T-cell (primary cell): ENCODE measurements at regions not wholly inside any gene's neighbourhood (a gene's known extent, or its start where the extent isn't known, plus 50 kb on each side); places are given as distances from the start of the nearest gene placed in this dataset.
A peak's percentile ranks its signal among the peaks of the same experiment; 100 is the strongest.

Experiments
- ATAC-seq, 4 experiments: fragments of 200-7000 bp in 3 of 4; fragments of 150-1000 bp in 1 of 4; cut with Tn5 transposase; replicated peaks in 1 of 4; 1 replicate in 3 of 4; 2 replicates in 1 of 4; pipeline ENCODE4 v1.10.0; 2021; ENCODE audit warnings: moderate library complexity in 3 of 4, mild to moderate bottlenecking in 2 of 4, moderate number of reproducible peaks in 1 of 4
- CTCF ChIA-PET, 2 donors: fragments of 300-600 bp; sonication (Branson Sonifier 250); formaldehyde crosslinking; loops; one replicate each; lab custom pipeline; 2022; ENCODE audit warnings: antibody characterized with exemption in 2 of 2; lab: Charles Lee
- POLR2A ChIA-PET, 2 donors: fragments of 300-600 bp; sonication (Branson Sonifier 250); formaldehyde crosslinking; loops; one replicate each; lab custom pipeline; 2022; ENCODE audit warnings: antibody characterized with exemption in 2 of 2; lab: Charles Lee
- DNase-seq, 35 experiments: peaks; one replicate each; pipeline versions ENCODE4 v3.0.0 to v3.0.0-alpha.2; 2013 to 2023
- H3K27ac ChIP-seq: one replicate; pipeline ENCODE4 v1.5.1; 2013; ENCODE audit warnings: low read length
- H3K27me3 ChIP-seq, 2 experiments: replicated peaks in 1 of 2; 1 replicate in 1 of 2; 2 replicates in 1 of 2; pipeline versions ENCODE4 v1.6.1 to v1.7.0; 2013; ENCODE audit warnings: low read length in 1 of 2, mixed read lengths in 1 of 2; ENCODE audit not compliant: control insufficient read depth in 2 of 2, insufficient read depth in 2 of 2; ENCODE audit errors: extremely low read depth in 1 of 2
- H3K36me3 ChIP-seq, 2 donors: 1 replicate in 1 of 2; 2 replicates in 1 of 2; pipeline versions ENCODE4 v1.6.1 to v1.7.0; 2013; ENCODE audit warnings: low read length in 1 of 2; ENCODE audit not compliant: control insufficient read depth in 2 of 2, insufficient read depth in 1 of 2; ENCODE audit errors: extremely low read depth in 1 of 2
- H3K4me1 ChIP-seq, 2 experiments: 1 replicate in 1 of 2; 2 replicates in 1 of 2; pipeline versions ENCODE4 v1.6.1 to v1.7.0; 2013; ENCODE audit warnings: low read length in 2 of 2, mixed read lengths in 1 of 2; ENCODE audit not compliant: insufficient read depth in 2 of 2, control insufficient read depth in 1 of 2; ENCODE audit errors: extremely low read depth in 1 of 2
- H3K4me3 ChIP-seq, 2 donors: 1 replicate in 1 of 2; 2 replicates in 1 of 2; pipeline versions ENCODE4 v1.5.1 to v1.7.0; 2013; ENCODE audit warnings: mild to moderate bottlenecking in 2 of 2, low read length in 1 of 2, moderate library complexity in 1 of 2; ENCODE audit not compliant: control insufficient read depth in 1 of 2; ENCODE audit errors: extremely low read depth in 1 of 2
- H3K9me3 ChIP-seq: 2 replicates; pipeline ENCODE4 v1.7.0; 2013
- H3K27ac Mint-ChIP-seq, 2 donors: one replicate each; pipeline ENCODE4 v1.8.0; 2020 to 2021; ENCODE audit warnings: mild to moderate bottlenecking in 2 of 2, mixed read lengths in 2 of 2
- H3K27me3 Mint-ChIP-seq, 2 donors: one replicate each; pipeline ENCODE4 v1.8.0; 2021 to 2022; ENCODE audit warnings: mixed read lengths in 2 of 2
- H3K36me3 Mint-ChIP-seq: one replicate; pipeline ENCODE4 v1.8.0; 2021; ENCODE audit warnings: mixed read lengths
- H3K4me1 Mint-ChIP-seq, 3 donors: one replicate each; pipeline ENCODE4 v1.8.0; 2020 to 2022; ENCODE audit warnings: mixed read lengths in 3 of 3, mild to moderate bottlenecking in 1 of 3
- H3K4me3 Mint-ChIP-seq, 3 donors: one replicate each; pipeline ENCODE4 v1.8.0; 2020 to 2022; ENCODE audit warnings: mild to moderate bottlenecking in 3 of 3, mixed read lengths in 3 of 3, moderate library complexity in 3 of 3
- H3K9me3 Mint-ChIP-seq, 3 donors: one replicate each; pipeline ENCODE4 v1.8.0; 2020 to 2022; ENCODE audit warnings: mixed read lengths in 3 of 3
- WGBS: methylation state at CpG from one replicate; pipeline ENCODE4 v1.1.5; 2013; ENCODE audit warnings: missing lambda C conversion rate; ENCODE audit not compliant: insufficient coverage; 5-methylcytosine and 5-hydroxymethylcytosine counted together

GRCh38 chr2:147464737-147465357 lies 380.0 kb upstream of the ACVR2A start:
- DNase-seq (no peak), ATAC-seq (no peak)
- Histone ChIP-seq H3K4me3 (no peak overlapping the region), H3K4me1 (no peaks in the 10 kb centered on the region), H3K27me3 (no peaks in the 10 kb centered on the region), H3K9me3 (no peaks in the 10 kb centered on the region), H3K36me3 (no peaks in the 10 kb centered on the region), H3K27ac (no peak overlapping the region)
- ChIA-PET CTCF (no interaction called here), POLR2A (no interaction called here)
- H3K27me3 Mint-ChIP-seq = no peaks in the 10 kb centered on the region
- H3K4me1 Mint-ChIP-seq = no peaks in the 10 kb centered on the region
- no CpG with 5 or more reads among the region's 3 CpGs for WGBS
- no peak overlapping the region for H3K4me3 Mint-ChIP-seq
- H3K27ac Mint-ChIP-seq = no peak overlapping the region
- no peaks in the 10 kb centered on the region for H3K36me3 Mint-ChIP-seq
- no peaks in the 10 kb centered on the region for H3K9me3 Mint-ChIP-seq

- H3K27me3 ChIP-seq = no peaks in the 10 kb centered on the region
- Mint-ChIP-seq H3K36me3 (no peaks in the 10 kb centered on the region), H3K27me3 (no peaks in the 10 kb centered on the region), H3K9me3 (no peaks in the 10 kb centered on the region), H3K27ac (no peak overlapping the region), H3K4me1 (no peaks in the 10 kb centered on the region), H3K4me3 (no peak overlapping the region)
- no peak overlapping the region for H3K27ac ChIP-seq
- no peak for ATAC-seq
- no peaks in the 10 kb centered on the region for H3K36me3 ChIP-seq
- POLR2A ChIA-PET = no interaction called here
- CTCF ChIA-PET = no interaction called here
- H3K9me3 ChIP-seq = no peaks in the 10 kb centered on the region
- DNase-seq = no peak
- no peak overlapping the region for H3K4me3 ChIP-seq
- H3K4me1 ChIP-seq = no peaks in the 10 kb centered on the region
- 83% methylated on average over 2 of the region's 8 CpGs for WGBS
Observed at GRCh38 chr2:147463881-147464520, 380.8 kb upstream of the ACVR2A start.

DNA sequence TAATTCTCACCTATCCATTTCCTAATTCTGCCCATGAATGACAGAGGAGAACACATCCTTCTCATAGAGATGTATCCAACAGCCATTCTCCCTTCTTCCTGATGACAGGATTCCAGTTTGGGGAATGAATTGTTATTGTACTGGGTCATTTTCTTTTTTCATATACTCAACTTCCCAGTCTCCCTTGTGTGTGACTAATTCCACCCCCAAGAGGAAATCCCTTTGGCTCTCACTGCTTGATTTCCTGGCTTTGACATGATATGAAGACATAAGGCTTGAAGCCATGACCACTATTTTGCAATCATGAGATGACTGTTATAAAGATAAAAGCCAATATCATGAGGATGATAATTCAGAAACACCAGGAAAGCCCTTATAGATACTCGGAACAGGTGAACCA lies 384.7 kb upstream of the ACVR2A start:
- Mint-ChIP-seq H3K27ac (no peak overlapping the region), H3K9me3 (no peaks in the 10 kb centered on the region), H3K4me3 (no peak overlapping the region), H3K4me1 (no peaks in the 10 kb centered on the region), H3K36me3 (no peaks in the 10 kb centered on the region), H3K27me3 (no peaks in the 10 kb centered on the region)
- Histone ChIP-seq H3K27ac (no peak overlapping the region), H3K9me3 (no peaks in the 10 kb centered on the region), H3K4me1 (no peaks in the 10 kb centered on the region), H3K4me3 (no peak overlapping the region), H3K27me3 (no peaks in the 10 kb centered on the region), H3K36me3 (no peaks in the 10 kb centered on the region)
- CTCF ChIA-PET = no interaction called here
- POLR2A ChIA-PET = interaction anchor here in 1 of 2 donors (0.6 kb wide), 1 partner anchor 441 kb away, joined by 3 read pairs; no protein-coding TSS in a partner anchor
- WGBS = no CpG with 5 or more reads among the region's 1 CpG
- ATAC-seq (no peak), DNase-seq (no peak)

DNA sequence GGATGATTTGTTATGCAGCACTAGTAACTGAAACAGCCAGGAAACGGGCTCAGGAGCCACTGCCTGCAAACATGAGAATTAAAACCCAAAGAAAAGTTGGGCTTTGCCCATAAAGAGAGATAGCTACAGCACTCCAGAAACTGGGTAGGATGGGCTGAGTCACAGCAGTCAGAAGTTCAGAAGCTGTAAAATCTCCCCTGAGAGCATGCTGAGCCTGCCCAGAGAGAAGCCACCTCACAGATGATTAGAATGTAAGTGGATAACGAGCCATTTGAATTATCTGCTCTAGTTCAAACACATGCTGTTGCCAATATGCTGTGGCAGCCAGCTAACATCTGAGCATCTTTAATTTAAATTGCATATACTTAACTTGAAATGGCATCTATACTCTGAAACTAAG lies 388.1 kb upstream of the ACVR2A start:
- H3K27me3 ChIP-seq = no peaks in the 10 kb centered on the region
- CTCF ChIA-PET = no interaction called here

GRCh38 chr2:147451902-147452515 lies 392.8 kb upstream of the ACVR2A start:
- Histone ChIP-seq H3K4me3 (no peak overlapping the region), H3K36me3 (no peaks in the 10 kb centered on the region), H3K27me3 (no peaks in the 10 kb centered on the region), H3K27ac (no peak overlapping the region), H3K9me3 (no peaks in the 10 kb centered on the region), H3K4me1 (peaks cover 0 to 4% of the 10 kb centered on the region in 2 experiments)
- ChIA-PET POLR2A (no interaction called here), CTCF (no interaction called here)
- no peaks in the 10 kb centered on the region for H3K36me3 Mint-ChIP-seq
- ATAC-seq (no peak), DNase-seq (no peak)
- H3K4me1 Mint-ChIP-seq = peaks cover 11 to 28% (median 12%) of the 10 kb centered on the region in 3 donors
- 80% methylated on average over 1 of the region's 3 CpGs for WGBS
- H3K27me3 Mint-ChIP-seq = no peaks in the 10 kb centered on the region
- H3K27ac Mint-ChIP-seq = no peak overlapping the region
- H3K9me3 Mint-ChIP-seq = no peaks in the 10 kb centered on the region
- no peak overlapping the region for H3K4me3 Mint-ChIP-seq

More for the DNA sequence above, 388.1 kb upstream of the ACVR2A start:
- H3K36me3 Mint-ChIP-seq = no peaks in the 10 kb centered on the region
- no peaks in the 10 kb centered on the region for H3K9me3 Mint-ChIP-seq
- POLR2A ChIA-PET = no interaction called here
- H3K4me1 Mint-ChIP-seq = peaks cover 0 to 2% (median 0%) of the 10 kb centered on the region in 3 donors
- H3K4me3 Mint-ChIP-seq = no peak overlapping the region
- no peak for DNase-seq
- H3K4me3 ChIP-seq = no peak overlapping the region
- no peak overlapping the region for H3K27ac Mint-ChIP-seq
- WGBS = 63% methylated on average over 1 of the region's 2 CpGs
- no peak overlapping the region for H3K27ac ChIP-seq
- no peaks in the 10 kb centered on the region for H3K9me3 ChIP-seq
- ATAC-seq = no peak
- H3K4me1 ChIP-seq = no peaks in the 10 kb centered on the region
- no peaks in the 10 kb centered on the region for H3K36me3 ChIP-seq
- no peaks in the 10 kb centered on the region for H3K27me3 Mint-ChIP-seq

DNA sequence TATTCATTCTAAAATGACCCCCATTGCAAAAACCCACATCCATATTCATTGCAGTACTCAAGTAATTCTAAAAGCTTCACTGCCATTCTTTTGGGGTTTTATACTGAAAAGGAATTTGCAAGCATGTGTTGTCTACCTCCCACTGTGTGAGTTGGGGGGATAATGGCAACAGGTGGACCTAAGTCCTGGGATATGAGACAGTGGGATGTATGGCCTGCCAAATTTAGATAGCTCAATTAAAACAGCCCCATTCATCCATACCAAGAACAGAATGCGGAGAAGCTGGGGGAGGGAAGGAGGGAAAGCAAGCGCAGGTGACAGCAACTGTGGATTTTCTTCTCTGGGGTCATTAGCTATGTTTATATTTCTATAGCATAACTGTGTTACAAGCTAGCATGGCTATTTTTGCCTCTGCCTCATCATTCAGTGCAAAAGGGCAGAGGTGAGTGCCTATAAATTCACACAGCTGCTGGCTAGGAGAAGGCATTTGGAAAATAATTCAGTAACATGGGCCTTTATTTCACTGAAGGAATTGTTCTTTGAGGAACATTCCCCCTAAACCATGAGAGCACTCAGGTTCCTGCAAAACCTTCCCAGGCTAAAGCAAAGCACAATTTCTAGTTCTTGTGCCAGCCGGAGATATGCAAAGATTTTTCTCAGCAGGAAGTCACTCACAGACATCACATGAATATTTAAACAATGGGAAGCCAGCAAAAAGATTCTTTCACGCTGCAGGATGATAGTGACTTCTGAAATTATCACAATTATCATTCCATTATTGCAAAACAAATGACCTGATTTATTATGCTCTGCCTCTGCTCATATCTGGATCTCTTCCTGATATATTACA lies 393.9 kb upstream of the ACVR2A start:
- no peak overlapping the region for H3K4me3 Mint-ChIP-seq
- POLR2A ChIA-PET = no interaction called here

More for the DNA sequence above, 393.9 kb upstream of the ACVR2A start:
- CTCF ChIA-PET = no interaction called here
- DNase-seq = no peak
- no peaks in the 10 kb centered on the region for H3K27me3 Mint-ChIP-seq
- H3K4me1 Mint-ChIP-seq = peaks cover 11 to 28% (median 12%) of the 10 kb centered on the region in 3 donors
- no peaks in the 10 kb centered on the region for H3K36me3 Mint-ChIP-seq
- H3K36me3 ChIP-seq = no peaks in the 10 kb centered on the region
- WGBS = 79% methylated on average over 2 of the region's 4 CpGs
- no peak overlapping the region for H3K27ac ChIP-seq
- H3K9me3 ChIP-seq = no peaks in the 10 kb centered on the region
- H3K27me3 ChIP-seq = no peaks in the 10 kb centered on the region
- peaks cover 0 to 4% of the 10 kb centered on the region in 2 experiments for H3K4me1 ChIP-seq
- H3K9me3 Mint-ChIP-seq = peaks cover 0 to 2% (median 0%) of the 10 kb centered on the region in 3 donors
- no peak overlapping the region for H3K4me3 ChIP-seq
- peak overlapping the region in 1 of 2 donors; percentile 95 for H3K27ac Mint-ChIP-seq
- no peak for ATAC-seq
